GM12872 (cell line): ENCODE measurements at regions not wholly inside any gene's neighbourhood (a gene's known extent, or its start where the extent isn't known, plus 50 kb on each side); places are given as distances from the start of the nearest gene placed in this dataset.

Experiments
- CTCF ChIP-seq: IDR thresholded peaks from 3 replicates; pipeline ENCODE4 v1.5.1; 2011; ENCODE audit warnings: low read depth, mild to moderate bottlenecking, low read length, moderate library complexity; ENCODE audit not compliant: insufficient read depth

GRCh38 chr13:69280399-69280798, 827.2 kb upstream of the ATXN8OS start:
- no peak for TF ChIP-seq CTCF

GRCh38 chr13:69279213-69279612, 828.4 kb upstream of the ATXN8OS start:
- TF ChIP-seq CTCF: no peak

- TF ChIP-seq CTCF: no peak
Measured at GRCh38 chr13:69274231-69274630, 833.4 kb upstream of the ATXN8OS start.

- no peak for TF ChIP-seq CTCF
Measured at GRCh38 chr13:69264362-69265334, 843.0 kb upstream of the ATXN8OS start.

- TF ChIP-seq CTCF: no peak
Measured at GRCh38 chr13:69243366-69243765, 864.3 kb upstream of the ATXN8OS start.

GRCh38 chr13:69234171-69234570, 873.5 kb upstream of the ATXN8OS start:
- no peak for TF ChIP-seq CTCF

- TF ChIP-seq CTCF: no peak
Measured at GRCh38 chr13:69226427-69226826, 881.2 kb upstream of the ATXN8OS start.
